ENCODE measurements at regions not wholly inside any gene's neighbourhood (a gene's known extent, or its start where the extent isn't known, plus 50 kb on each side); places are given as distances from the start of the nearest gene placed in this dataset.
"Not testable (repeated sequence)": the region's sequence is repeated elsewhere in the genome, so short reads cannot be mapped to it uniquely, and the experiment has no call there.

GRCh38 chr5:82596451-82596850 is 318.3 kb upstream of the RPS23 start:
- FAIRE-seq = no peak

GRCh38 chr5:82595113-82595512 is 317.0 kb upstream of the RPS23 start:
- FAIRE-seq = no peak

- no peak for FAIRE-seq
These were observed 315.9 kb upstream of the RPS23 start for GRCh38 chr5:82594097-82594496.

DNA sequence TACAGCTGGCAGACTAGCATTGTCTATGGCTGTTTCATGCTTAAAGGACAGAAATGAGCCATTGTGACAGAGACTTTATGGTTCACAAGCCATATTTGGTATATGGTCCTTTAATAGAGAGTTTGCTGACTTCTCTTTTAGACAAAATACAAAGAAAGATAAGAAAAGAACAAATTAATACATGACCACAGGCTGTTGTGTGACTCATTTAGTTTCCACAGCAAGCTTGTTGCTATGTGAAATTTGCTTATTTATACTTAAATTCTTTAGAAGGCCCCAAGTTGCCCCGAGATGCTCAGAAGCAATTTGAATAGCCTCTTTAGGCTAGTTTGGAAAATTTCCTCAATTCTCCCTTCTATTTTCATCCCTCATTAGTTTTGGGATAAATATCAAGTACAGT is 315.3 kb upstream of the RPS23 start:
- FAIRE-seq = no peak

- FAIRE-seq = no peak
These were observed 312.9 kb upstream of the RPS23 start for GRCh38 chr5:82591021-82591515.

GRCh38 chr5:82590112-82590511 is 312.0 kb upstream of the RPS23 start:
- FAIRE-seq = no peak

DNA sequence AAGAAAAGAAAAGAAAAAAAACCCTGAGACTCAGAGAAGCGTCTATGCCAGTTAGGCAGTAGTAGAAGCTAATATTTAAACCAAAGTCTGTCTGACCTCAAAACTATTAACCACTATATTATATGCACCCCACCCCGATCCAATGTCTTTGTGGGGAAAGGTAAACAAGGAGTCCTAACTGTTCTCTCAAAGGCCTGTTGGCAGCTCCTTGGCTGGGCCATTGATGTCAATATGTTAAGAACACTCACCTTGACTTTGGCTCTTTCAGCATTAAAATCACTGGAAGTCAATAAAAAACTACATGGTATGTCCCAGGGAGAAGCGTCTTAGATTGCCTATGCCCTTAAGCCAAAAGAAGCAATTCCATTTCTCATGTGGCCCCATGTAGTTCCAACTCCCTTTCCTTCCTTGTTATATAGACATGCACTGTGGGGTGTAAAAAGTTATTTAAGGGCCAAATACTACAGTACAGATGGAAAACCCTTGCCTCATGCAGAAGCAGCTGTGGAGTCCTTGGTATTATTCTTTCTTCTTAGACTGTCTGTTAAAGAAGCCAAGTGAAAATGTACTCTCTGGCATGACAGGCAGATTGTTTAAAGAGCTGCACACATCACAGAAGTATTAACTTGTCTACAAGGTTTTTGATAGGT is 308.6 kb upstream of the RPS23 start:
- no peak for FAIRE-seq

DNA sequence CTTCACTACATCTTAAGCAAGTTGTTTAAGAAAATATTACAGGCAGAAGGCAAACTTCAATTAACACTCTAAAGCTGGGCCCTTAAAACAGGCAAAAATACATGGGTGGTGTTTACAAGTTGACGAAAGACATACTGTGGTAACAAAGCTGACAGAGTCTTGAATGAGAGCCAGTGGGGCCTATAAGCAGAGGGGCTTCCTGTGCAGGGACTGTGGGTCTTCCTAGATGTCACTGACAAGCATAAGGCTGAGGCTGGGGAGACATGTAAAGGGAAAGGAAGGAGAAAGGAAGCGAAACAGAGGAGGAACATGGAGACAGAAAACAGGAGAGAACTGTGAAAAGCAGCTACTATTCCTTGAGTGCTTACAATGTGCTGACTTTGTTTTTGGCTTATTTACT is 308.0 kb upstream of the RPS23 start:
- FAIRE-seq = no peak

- FAIRE-seq = no peak
These were observed 306.5 kb upstream of the RPS23 start for GRCh38 chr5:82584631-82585030.

GRCh38 chr5:82583331-82583730 is 305.2 kb upstream of the RPS23 start:
- FAIRE-seq = not testable (repeated sequence)

DNA sequence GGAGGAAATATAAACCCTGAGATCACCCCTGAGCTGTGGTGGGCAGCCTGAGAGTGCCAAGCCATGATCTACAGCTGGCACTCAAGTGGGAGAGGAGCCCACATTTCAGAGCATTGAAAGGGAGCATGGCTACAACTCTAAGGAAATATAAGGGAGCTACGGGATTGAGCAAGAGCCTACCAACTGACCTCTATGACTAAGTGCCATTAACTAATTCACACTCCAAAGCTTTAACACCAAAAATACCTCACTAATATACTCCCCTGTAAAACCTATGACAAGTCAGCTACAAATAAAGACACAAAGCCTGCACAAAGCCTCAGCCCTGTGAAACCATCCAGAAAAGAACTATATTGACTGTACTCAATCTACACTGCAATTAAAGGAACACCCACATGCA is 286.8 kb upstream of the RPS23 start:
- no peak for FAIRE-seq

GRCh38 chr5:82563745-82564144 is 285.6 kb upstream of the RPS23 start:
- FAIRE-seq = no peak

- no peak for FAIRE-seq
These were observed 284.6 kb upstream of the RPS23 start for GRCh38 chr5:82562696-82563240.

- FAIRE-seq = no peak
These were observed 283.6 kb upstream of the RPS23 start for GRCh38 chr5:82561797-82562196.

DNA sequence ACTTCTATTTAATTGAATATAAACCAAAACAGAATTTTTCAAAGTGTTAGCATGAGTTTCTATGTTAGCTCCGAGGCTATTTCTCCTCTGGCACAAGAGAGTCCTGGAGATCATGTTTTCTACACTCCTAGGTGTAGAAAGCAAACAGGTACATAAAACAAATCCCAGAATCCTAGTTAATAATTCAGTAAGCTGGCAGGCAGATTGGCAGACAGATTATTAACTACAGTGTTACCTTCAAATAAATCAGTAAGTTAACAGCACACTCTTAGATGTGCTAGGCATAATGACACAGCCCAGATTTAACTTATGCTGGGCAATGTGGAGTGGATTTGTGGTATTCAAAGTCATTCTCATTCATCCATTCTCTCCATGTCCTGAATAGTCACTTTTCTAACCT is 282.8 kb upstream of the RPS23 start:
- FAIRE-seq = no peak

GRCh38 chr5:82560561-82560960 is 282.4 kb upstream of the RPS23 start:
- FAIRE-seq = no peak

DNA sequence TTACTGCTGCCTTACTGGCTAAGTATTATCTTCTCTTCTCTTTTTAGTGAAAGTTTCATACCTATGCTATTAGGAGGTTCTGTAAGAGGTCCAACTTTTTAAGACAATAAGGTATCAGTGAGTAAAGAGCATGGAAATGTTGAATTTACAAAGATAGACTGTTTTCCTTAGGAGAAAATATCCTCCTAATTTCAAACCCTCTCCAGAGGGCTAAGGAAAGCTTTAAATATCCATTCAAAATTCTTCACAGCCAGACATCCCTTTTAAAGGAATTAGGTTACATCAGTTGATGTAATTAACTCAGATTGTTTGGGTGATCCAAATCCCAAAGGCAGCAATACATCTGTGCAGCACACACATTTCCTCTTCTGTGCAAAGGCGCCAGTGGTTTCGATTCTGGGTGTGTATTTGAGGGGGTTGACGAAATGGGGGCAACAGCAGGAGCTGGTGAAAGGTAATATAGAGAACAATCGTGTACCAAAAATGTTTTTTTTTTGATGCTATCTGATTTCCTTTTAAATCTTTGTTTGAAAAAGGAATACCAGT is 273.8 kb upstream of the RPS23 start:
- no peak for FAIRE-seq

- FAIRE-seq = no peak
These were observed 273.0 kb upstream of the RPS23 start for GRCh38 chr5:82551192-82551591.

DNA sequence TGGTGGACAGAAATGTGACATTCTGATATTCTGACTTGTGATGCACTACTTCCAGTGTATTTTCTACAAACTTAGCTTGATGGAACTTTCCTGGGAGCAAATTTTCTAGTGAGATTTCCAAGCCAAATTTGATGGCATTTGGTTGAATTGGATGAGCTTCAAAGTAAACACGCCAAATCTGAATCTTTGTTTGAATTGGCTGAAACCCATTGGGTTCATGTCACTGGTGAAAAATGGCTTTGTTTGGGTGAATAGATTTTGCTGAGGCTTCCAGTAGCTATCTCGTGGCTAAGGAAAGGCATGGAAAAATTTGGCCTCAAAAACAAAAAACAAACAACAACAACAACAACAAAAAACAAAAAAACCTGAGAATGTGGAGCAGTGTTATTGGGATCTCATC is 271.1 kb upstream of the RPS23 start:
- no peak for FAIRE-seq

DNA sequence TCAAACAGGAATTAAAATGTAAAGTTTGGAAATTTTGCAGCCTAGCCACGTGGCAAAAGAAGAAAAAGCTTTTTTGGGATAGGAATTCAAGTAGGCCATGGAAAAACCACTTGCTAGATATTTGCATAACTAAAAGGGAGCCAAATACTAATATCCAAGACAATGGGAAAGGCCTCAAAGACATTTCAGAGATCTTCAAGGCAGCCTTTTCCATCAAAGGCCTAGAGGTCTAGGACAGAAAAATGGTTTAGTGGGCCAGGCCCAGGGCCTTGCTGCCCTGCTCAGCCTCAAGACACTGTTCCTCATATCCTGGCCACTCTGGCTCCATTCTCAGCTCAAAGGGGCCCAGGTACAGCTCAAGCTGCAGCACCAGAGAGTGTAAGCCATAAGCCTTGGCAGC is 265.9 kb upstream of the RPS23 start:
- FAIRE-seq = no peak

GRCh38 chr5:82540301-82540700 is 262.1 kb upstream of the RPS23 start:
- no peak for FAIRE-seq

- no peak for FAIRE-seq
These were observed 260.3 kb upstream of the RPS23 start for GRCh38 chr5:82538339-82539034.

- FAIRE-seq = no peak
These were observed 259.6 kb upstream of the RPS23 start for GRCh38 chr5:82537687-82538306.

DNA sequence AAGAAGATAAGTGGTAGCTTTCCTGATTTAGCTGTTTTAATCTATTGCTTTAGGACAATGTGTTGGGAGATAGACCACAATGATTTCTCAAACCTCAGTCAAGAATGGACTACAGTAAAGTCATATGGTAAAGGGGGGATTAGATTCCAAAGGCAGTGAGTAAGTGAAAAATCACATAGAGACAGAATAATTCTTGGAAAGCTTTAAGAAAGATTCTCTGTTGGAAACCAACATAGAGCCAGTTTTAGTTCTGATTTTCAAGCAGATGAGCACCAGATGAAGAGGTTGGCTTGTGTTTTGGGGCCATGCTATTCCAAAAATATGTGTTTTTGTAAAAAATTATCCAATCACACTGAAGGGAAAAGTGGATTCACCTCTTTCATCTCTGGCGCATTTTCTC is 256.8 kb upstream of the RPS23 start:
- no peak for FAIRE-seq

Data from TTC549 (cell line).